Cardiac septum (tissue), 1 donor: ENCODE measurements at regions not wholly inside any gene's neighbourhood (a gene's known extent, or its start where the extent isn't known, plus 50 kb on each side); places are given as distances from the start of the nearest gene placed in this dataset.
"Not testable (repeated sequence)": the region's sequence is repeated elsewhere in the genome, so short reads cannot be mapped to it uniquely, and the experiment has no call there.

Source experiments
- DNase-seq: peaks from one replicate; pipeline ENCODE4 v3.0.0-alpha.2; 2020; ENCODE audit warnings: low spot score
- intact Hi-C: fragments of 100-400 bp; cut with DNase I; formaldehyde crosslinking; loops from one replicate; pipeline ENCODE4 v1.14.0; 2022
- donor health status: DM: no; HTN: no; CAD: no.

DNA sequence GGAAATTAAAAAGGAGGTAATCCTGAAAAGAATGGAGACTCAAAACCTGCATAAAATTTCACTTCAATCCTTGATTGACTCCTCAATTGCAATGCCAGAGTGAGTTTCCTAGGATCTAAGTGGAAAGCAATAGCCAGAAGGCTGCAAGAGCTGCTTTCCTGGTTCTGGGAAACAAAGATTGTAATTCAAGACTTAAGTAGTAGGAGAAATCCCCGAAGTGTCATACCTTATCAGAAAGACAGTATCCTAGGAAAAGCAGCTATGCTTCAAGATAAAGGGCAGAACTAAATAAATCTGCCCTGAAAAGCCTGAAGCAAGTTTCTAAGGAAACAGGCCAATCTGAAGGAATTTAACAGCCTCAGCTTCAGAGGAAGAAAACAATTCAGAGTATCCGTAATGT, 390.2 kb downstream of the DSC3 start:
- intact Hi-C loops = no loop called here
- DNase-seq = no peak

DNA sequence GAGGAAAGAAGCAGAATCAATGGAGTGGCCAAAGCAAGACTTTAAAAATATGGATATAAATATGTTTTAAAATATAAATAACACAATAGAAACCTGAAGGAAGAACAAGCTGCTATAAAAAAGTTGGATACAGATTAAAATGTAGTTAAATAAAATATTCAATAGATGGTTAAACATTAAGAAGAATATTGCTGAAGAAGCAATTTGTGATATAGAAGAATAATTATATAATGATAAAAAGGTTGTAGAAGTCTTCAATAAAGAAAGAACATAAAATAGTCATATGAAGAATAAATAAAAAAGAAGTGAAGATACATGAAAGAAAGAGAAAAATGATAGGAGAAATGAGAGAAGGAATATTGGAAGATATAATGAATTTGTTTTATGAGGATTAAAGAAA, 392.0 kb downstream of the DSC3 start:
- intact Hi-C loops = no loop called here
- no peak for DNase-seq

DNA sequence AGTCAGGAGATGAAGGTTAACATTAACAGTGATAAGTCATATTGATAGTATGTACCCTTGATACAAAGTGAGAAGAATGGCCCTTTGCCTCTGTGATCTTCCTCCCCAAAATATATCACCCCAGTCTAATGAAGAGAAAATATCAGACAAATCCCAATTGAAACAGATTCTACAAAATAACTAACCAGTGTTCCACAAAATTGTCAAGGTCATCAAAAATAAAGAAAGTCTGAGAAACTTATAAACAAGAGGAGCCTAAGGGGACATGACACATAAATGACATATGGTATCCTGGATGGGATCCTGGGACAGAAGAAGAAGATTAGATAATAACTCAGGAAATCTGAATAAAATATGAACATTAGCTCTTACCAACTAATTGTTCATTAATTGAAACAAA, 398.4 kb downstream of the DSC3 start:
- no peak for DNase-seq
- intact Hi-C loops = no loop called here

DNA sequence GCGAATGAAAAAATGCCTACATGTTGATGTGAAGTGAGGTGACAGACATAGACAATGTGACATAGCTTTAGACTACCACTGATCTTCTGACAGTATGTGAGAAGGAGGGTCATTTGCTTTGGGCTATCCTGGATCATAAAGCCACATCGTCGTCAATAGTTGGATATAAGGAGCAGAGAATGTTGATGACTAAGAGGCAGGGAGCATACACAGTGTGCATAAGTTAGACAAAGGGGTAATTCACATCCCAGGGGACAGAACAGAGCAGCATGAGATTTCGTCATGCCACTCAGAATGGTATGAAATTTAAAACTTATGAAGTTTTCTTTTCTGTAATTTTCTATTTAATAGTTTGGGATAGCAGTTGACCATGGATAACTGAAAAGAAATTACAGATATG, 403.2 kb downstream of the DSC3 start:
- intact Hi-C loops = no loop called here
- DNase-seq = no peak

DNA sequence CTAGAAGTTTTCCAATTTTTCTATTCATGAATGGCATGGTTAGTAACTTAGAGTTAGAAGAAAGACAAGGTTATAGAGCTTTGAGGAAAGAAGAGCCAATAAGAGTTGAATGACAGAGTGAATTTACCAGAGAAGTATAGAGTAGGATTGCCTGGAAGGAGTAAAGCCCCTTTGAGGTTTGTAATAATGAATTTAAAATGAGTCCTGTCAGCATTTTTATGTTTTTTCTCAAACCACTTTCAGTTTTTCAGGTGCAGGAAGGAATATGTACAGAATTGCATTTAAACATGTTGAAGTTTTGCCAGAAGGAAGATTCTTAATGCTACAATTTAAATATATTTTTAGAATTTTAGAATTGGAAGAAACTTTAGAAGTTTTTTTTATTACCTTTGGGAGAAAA, 408.3 kb downstream of the DSC3 start:
- no peak for DNase-seq

DNA sequence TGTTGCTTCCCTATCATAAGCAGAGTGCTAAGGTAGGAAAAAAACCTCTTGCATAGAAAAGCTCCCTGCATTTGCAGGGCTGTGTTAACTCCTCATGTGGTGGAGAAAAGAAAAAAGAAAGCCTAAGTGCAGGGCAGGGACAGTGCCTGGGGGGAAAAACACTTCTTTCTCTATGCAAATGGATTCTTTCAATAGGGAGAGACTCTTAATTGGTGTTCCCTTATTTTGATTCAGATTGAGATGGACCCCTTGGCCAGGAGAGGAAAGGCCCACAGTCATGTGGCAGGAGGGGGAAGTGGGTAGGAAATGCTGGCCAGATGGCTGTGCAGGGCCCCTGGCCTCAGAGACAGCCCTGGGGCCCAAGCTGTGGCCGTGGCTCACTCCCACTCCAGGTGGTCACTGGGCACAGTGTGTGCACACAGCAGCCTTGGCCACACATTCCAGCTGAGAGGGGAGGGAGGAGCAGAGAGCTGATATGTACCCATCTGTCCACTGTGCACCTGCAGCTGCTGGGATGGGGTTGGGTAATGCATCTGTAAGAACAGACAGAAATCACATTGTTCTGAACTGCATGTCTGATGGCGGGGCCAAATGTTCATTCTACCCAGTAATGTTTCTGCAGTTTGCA, 410.4 kb downstream of the DSC3 start:
- DNase-seq = no peak
- intact Hi-C loops = no loop called here

More for the DNA sequence above, 408.3 kb downstream of the DSC3 start:
- intact Hi-C loops = no loop called here

DNA sequence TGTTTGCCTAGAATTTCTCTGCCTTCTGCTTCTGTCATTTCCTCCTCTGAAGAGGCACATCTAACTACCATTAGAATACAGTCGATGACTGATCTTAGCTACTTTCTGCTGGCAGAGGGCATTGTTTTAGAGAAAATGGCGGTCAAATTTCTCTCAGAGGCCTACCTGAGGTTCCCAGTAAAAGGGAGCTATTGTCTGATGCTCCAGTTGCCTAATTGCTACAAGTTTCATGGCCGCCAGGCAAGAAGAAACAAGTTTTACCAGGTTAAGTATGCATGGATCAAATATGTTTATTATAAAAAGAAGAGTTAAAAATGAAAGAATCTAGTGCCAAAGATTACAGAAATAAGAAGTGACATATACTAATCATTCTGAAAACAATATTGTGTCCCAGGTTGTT, 416.6 kb downstream of the DSC3 start:
- intact Hi-C loops = no loop called here
- no peak for DNase-seq

DNA sequence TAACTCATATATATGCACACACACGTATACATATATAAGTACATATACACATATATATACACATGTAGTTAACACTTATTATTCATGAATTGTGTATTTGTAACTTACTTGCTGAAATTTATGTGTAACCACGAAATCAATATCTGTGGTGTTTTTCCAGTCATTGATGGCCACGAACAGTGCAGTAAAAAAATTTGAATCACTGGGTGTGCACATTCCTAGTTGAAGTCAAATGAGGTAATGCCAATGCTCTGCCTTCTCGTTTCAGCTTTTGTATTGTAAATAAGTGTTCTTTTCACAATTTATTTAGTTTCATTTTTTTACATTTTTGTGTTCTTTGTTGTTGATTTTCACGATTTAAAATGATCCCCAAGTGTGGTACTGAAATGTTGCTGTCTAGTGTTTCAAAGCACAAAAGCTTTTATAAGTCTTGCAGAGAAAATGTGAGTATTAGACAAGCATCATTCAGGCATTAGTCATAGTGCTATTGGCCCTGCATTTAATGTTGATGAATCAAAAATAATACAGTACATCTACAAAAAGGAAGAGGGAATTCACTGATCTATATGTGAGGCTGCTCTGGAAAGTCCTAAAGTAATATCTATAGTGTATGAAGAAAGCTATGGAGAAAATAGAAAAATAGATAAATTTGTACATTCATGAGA, 419.0 kb downstream of the DSC3 start:
- DNase-seq = no peak
- intact Hi-C loops = no loop called here

- DNase-seq = no peak
- intact Hi-C loops = no loop called here
Observed at GRCh38 chr18:30622635-30623034, 419.9 kb downstream of the DSC3 start.

DNA sequence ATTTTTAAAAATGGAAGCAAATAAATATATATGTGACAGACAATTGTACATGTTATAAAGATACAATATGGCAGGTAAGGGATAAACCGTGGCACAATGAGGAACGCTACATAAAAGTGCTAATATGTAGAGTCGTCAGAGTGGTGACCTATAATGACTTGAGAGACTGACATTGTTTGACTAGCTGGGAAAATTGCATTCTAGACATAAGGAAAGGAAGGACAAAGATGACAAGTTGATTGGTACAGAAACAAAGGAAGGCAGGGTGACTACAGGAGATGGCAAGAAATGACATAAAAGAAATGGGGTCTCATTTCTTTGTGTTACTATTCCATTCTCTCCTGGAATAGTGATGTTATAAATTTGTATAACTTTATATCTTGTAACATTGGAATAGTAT, 420.4 kb downstream of the DSC3 start:
- no peak for DNase-seq
- intact Hi-C loops = no loop called here

- intact Hi-C loops = no loop called here
- no peak for DNase-seq
Observed at GRCh38 chr18:30618567-30618966, 424.0 kb downstream of the DSC3 start.

DNA sequence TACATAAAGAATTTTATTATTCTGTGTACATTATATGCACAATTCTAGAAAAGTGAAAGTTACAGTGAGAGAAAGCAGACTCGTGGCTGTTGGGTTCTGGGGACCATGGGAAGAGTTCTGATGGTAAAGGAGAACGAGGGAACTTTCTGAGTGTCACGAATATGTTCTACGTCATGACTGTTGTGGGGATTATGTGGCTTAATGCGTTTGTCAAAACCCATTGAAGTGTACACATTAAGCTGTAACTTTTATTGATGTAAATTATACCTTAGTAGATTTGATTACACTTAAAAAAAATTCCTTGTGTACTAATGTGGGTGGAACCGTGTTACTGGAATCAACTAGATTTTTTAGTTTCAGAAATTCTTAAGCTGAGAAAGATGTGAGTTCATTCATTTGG, 426.1 kb downstream of the DSC3 start:
- intact Hi-C loops = no loop called here
- no peak for DNase-seq

- no peak for DNase-seq
- intact Hi-C loops = no loop called here
Observed at GRCh38 chr18:30613467-30613801, 429.1 kb downstream of the DSC3 start.

DNA sequence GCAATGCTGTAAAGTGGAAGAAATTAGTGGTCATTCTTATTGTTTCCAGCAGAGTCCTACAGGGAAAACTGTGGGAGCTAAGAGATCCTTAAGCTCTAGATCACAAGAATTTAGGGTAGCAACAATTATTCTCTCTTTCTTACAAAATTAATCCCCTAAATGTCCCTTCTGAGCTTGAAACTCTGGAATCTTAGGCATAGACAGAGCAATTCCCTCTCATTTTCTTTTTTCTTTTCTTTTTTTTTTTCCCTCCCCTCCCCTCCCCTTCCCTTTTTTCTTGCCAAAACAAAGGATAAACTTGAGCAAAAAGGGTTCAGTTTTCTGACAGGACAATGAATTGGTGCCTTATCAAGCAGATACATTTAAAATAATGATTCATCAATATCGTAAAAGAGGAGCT, 441.0 kb downstream of the DSC3 start:
- intact Hi-C loops = no loop called here
- no peak for DNase-seq

- intact Hi-C loops = no loop called here
- DNase-seq = no peak
Observed at GRCh38 chr18:30597202-30597601, 445.3 kb downstream of the DSC3 start.

GRCh38 chr18:30596635-30597034, 445.9 kb downstream of the DSC3 start:
- intact Hi-C loops = no loop called here

GRCh38 chr18:30595942-30596341, 446.6 kb downstream of the DSC3 start:
- intact Hi-C loops = no loop called here
- DNase-seq = no peak

More at GRCh38 chr18:30596635-30597034, 445.9 kb downstream of the DSC3 start:
- no peak for DNase-seq

DNA sequence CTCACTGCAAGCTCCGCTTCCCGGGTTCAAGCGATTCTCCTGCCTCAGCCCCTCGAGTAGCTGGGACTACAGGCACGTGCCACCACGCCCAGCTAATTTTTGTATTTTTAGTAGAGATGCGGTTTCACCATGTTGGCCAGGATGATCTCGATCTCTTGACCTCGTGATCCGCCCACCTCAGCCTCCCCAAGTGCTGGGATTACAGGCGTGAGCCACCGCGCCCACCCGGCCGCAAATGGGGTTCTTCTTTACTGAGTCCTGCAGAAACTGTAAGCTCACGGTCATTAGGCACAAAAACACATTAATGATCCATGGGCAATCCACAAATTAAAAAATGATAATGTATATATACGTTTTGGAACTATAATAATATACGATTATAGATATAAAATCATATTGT, 447.6 kb downstream of the DSC3 start:
- DNase-seq, intact Hi-C loops: not testable (repeated sequence)

GRCh38 chr18:30591462-30591861, 451.1 kb downstream of the DSC3 start:
- no peak for DNase-seq
- intact Hi-C loops = no loop called here

- no peak for DNase-seq
- intact Hi-C loops = no loop called here
Observed at GRCh38 chr18:30588673-30589164, 453.8 kb downstream of the DSC3 start.

- intact Hi-C loops = no loop called here
Observed at GRCh38 chr18:30583768-30584167, 458.8 kb downstream of the DSC3 start.

GRCh38 chr18:30582078-30582477, 460.5 kb downstream of the DSC3 start:
- DNase-seq = no peak
- intact Hi-C loops = no loop called here

More at GRCh38 chr18:30583768-30584167, 458.8 kb downstream of the DSC3 start:
- DNase-seq = no peak
